ENCODE measurements at regions not wholly inside any gene's neighbourhood (a gene's known extent, or its start where the extent isn't known, plus 50 kb on each side); places are given as distances from the start of the nearest gene placed in this dataset.
A peak's percentile ranks its signal among the peaks of the same experiment; 100 is the strongest.

- no CpG with 5 or more reads among the region's 3 CpGs for WGBS (ENCODE audit: insufficient coverage, low lambda C conversion rate)
- Histone ChIP-seq H3K4me1 (ENCODE audit: control insufficient read depth, insufficient read depth, low read length) (no peaks in the 10 kb centered on the region), H3K9me3 (ENCODE audit: control insufficient read depth, low read depth, low read length) (no peaks in the 10 kb centered on the region), H3K27me3 (ENCODE audit: control insufficient read depth, insufficient read depth, low read length) (peaks cover 4% of the 10 kb centered on the region), H3K4me3 (ENCODE audit: low read length) (no peak overlapping the region), H3K27ac (ENCODE audit: low read length) (no peak overlapping the region), H3K36me3 (ENCODE audit: control insufficient read depth, insufficient read depth, low read length) (no peaks in the 10 kb centered on the region)
- no peak for DNase-seq
Observed at GRCh38 chr11:112725636-112726035, 235.6 kb upstream of the NCAM1 start.

GRCh38 chr11:112727341-112727841 is 233.8 kb upstream of the NCAM1 start:
- Histone ChIP-seq H3K27ac (ENCODE audit: low read length) (no peak overlapping the region), H3K4me3 (ENCODE audit: low read length) (no peak overlapping the region), H3K27me3 (ENCODE audit: control insufficient read depth, insufficient read depth, low read length) (peaks cover 4% of the 10 kb centered on the region), H3K4me1 (ENCODE audit: control insufficient read depth, insufficient read depth, low read length) (no peaks in the 10 kb centered on the region), H3K36me3 (ENCODE audit: control insufficient read depth, insufficient read depth, low read length) (no peaks in the 10 kb centered on the region), H3K9me3 (ENCODE audit: control insufficient read depth, low read depth, low read length) (no peaks in the 10 kb centered on the region)
- no CpG with 5 or more reads among the region's 3 CpGs for WGBS (ENCODE audit: insufficient coverage, low lambda C conversion rate)
- DNase-seq: no peak

- no peaks in the 10 kb centered on the region for H3K36me3 ChIP-seq (ENCODE audit: control insufficient read depth, insufficient read depth, low read length)
- no peaks in the 10 kb centered on the region for H3K9me3 ChIP-seq (ENCODE audit: control insufficient read depth, low read depth, low read length)
- peaks cover 4% of the 10 kb centered on the region for H3K27me3 ChIP-seq (ENCODE audit: control insufficient read depth, insufficient read depth, low read length)
- H3K4me3 ChIP-seq (ENCODE audit: low read length): no peak overlapping the region
- DNase-seq: no peak
- WGBS (ENCODE audit: insufficient coverage, low lambda C conversion rate): no CpG with 5 or more reads among the region's 2 CpGs
- H3K27ac ChIP-seq (ENCODE audit: low read length): no peak overlapping the region
- no peaks in the 10 kb centered on the region for H3K4me1 ChIP-seq (ENCODE audit: control insufficient read depth, insufficient read depth, low read length)
Observed at GRCh38 chr11:112728288-112728687, 232.9 kb upstream of the NCAM1 start.

- Histone ChIP-seq H3K4me1 (ENCODE audit: control insufficient read depth, insufficient read depth, low read length) (no peaks in the 10 kb centered on the region), H3K4me3 (ENCODE audit: low read length) (no peak overlapping the region), H3K36me3 (ENCODE audit: control insufficient read depth, insufficient read depth, low read length) (no peaks in the 10 kb centered on the region), H3K27ac (ENCODE audit: low read length) (no peak overlapping the region), H3K9me3 (ENCODE audit: control insufficient read depth, low read depth, low read length) (no peaks in the 10 kb centered on the region), H3K27me3 (ENCODE audit: control insufficient read depth, insufficient read depth, low read length) (peaks cover 4% of the 10 kb centered on the region)
- WGBS (ENCODE audit: insufficient coverage, low lambda C conversion rate): no CpG with 5 or more reads among the region's 4 CpGs
- DNase-seq: no peak
Observed at GRCh38 chr11:112728716-112729115, 232.5 kb upstream of the NCAM1 start.

- no CpG with 5 or more reads among the region's 5 CpGs for WGBS (ENCODE audit: insufficient coverage, low lambda C conversion rate)
- H3K36me3 ChIP-seq (ENCODE audit: control insufficient read depth, insufficient read depth, low read length): no peaks in the 10 kb centered on the region
- no peak overlapping the region for H3K27ac ChIP-seq (ENCODE audit: low read length)
- H3K9me3 ChIP-seq (ENCODE audit: control insufficient read depth, low read depth, low read length): no peaks in the 10 kb centered on the region
- H3K4me3 ChIP-seq (ENCODE audit: low read length): no peak overlapping the region
- DNase-seq: no peak
- H3K27me3 ChIP-seq (ENCODE audit: control insufficient read depth, insufficient read depth, low read length): peaks cover 4% of the 10 kb centered on the region
- no peaks in the 10 kb centered on the region for H3K4me1 ChIP-seq (ENCODE audit: control insufficient read depth, insufficient read depth, low read length)
Observed at GRCh38 chr11:112730591-112730990, 230.6 kb upstream of the NCAM1 start.

GRCh38 chr11:112731538-112731937 is 229.7 kb upstream of the NCAM1 start:
- H3K36me3 ChIP-seq (ENCODE audit: control insufficient read depth, insufficient read depth, low read length): no peaks in the 10 kb centered on the region
- WGBS (ENCODE audit: insufficient coverage, low lambda C conversion rate): no CpG with 5 or more reads among the region's 2 CpGs

GRCh38 chr11:112732031-112732430 is 229.2 kb upstream of the NCAM1 start:
- WGBS (ENCODE audit: insufficient coverage, low lambda C conversion rate): no CpG with 5 or more reads among the region's 4 CpGs
- H3K27ac ChIP-seq (ENCODE audit: low read length): no peak overlapping the region

More at GRCh38 chr11:112731538-112731937, 229.7 kb upstream of the NCAM1 start:
- Histone ChIP-seq H3K9me3 (ENCODE audit: control insufficient read depth, low read depth, low read length) (no peaks in the 10 kb centered on the region), H3K27me3 (ENCODE audit: control insufficient read depth, insufficient read depth, low read length) (peaks cover 2% of the 10 kb centered on the region), H3K4me1 (ENCODE audit: control insufficient read depth, insufficient read depth, low read length) (no peaks in the 10 kb centered on the region), H3K4me3 (ENCODE audit: low read length) (no peak overlapping the region), H3K27ac (ENCODE audit: low read length) (no peak overlapping the region)
- no peak for DNase-seq

GRCh38 chr11:112734207-112734606 is 227.0 kb upstream of the NCAM1 start:
- H3K4me3 ChIP-seq (ENCODE audit: low read length): no peak overlapping the region
- no peaks in the 10 kb centered on the region for H3K36me3 ChIP-seq (ENCODE audit: control insufficient read depth, insufficient read depth, low read length)
- no CpG with 5 or more reads among the region's 3 CpGs for WGBS (ENCODE audit: insufficient coverage, low lambda C conversion rate)
- no peaks in the 10 kb centered on the region for H3K4me1 ChIP-seq (ENCODE audit: control insufficient read depth, insufficient read depth, low read length)
- no peaks in the 10 kb centered on the region for H3K27me3 ChIP-seq (ENCODE audit: control insufficient read depth, insufficient read depth, low read length)
- H3K9me3 ChIP-seq (ENCODE audit: control insufficient read depth, low read depth, low read length): no peaks in the 10 kb centered on the region
- peak in 1 of 2 donors; percentile 9 for DNase-seq
- H3K27ac ChIP-seq (ENCODE audit: low read length): no peak overlapping the region

More at GRCh38 chr11:112732031-112732430, 229.2 kb upstream of the NCAM1 start:
- no peaks in the 10 kb centered on the region for H3K36me3 ChIP-seq (ENCODE audit: control insufficient read depth, insufficient read depth, low read length)
- H3K4me1 ChIP-seq (ENCODE audit: control insufficient read depth, insufficient read depth, low read length): no peaks in the 10 kb centered on the region
- H3K27me3 ChIP-seq (ENCODE audit: control insufficient read depth, insufficient read depth, low read length): peaks cover 2% of the 10 kb centered on the region
- DNase-seq: no peak
- H3K4me3 ChIP-seq (ENCODE audit: low read length): no peak overlapping the region
- H3K9me3 ChIP-seq (ENCODE audit: control insufficient read depth, low read depth, low read length): no peaks in the 10 kb centered on the region

GRCh38 chr11:112735470-112735869 is 225.8 kb upstream of the NCAM1 start:
- no peak for DNase-seq

GRCh38 chr11:112744041-112744440 is 217.2 kb upstream of the NCAM1 start:
- Histone ChIP-seq H3K4me3 (ENCODE audit: low read length) (no peak overlapping the region), H3K27me3 (ENCODE audit: control insufficient read depth, insufficient read depth, low read length) (peaks cover 8% of the 10 kb centered on the region), H3K9me3 (ENCODE audit: control insufficient read depth, low read depth, low read length) (no peaks in the 10 kb centered on the region), H3K27ac (ENCODE audit: low read length) (no peak overlapping the region), H3K36me3 (ENCODE audit: control insufficient read depth, insufficient read depth, low read length) (no peaks in the 10 kb centered on the region), H3K4me1 (ENCODE audit: control insufficient read depth, insufficient read depth, low read length) (no peaks in the 10 kb centered on the region)
- no CpG with 5 or more reads among the region's 2 CpGs for WGBS (ENCODE audit: insufficient coverage, low lambda C conversion rate)
- no peak for DNase-seq

More at GRCh38 chr11:112735470-112735869, 225.8 kb upstream of the NCAM1 start:
- WGBS (ENCODE audit: insufficient coverage, low lambda C conversion rate): no CpG with 5 or more reads among the region's 2 CpGs
- Histone ChIP-seq H3K27me3 (ENCODE audit: control insufficient read depth, insufficient read depth, low read length) (no peaks in the 10 kb centered on the region), H3K4me3 (ENCODE audit: low read length) (no peak overlapping the region), H3K36me3 (ENCODE audit: control insufficient read depth, insufficient read depth, low read length) (no peaks in the 10 kb centered on the region), H3K27ac (ENCODE audit: low read length) (no peak overlapping the region), H3K4me1 (ENCODE audit: control insufficient read depth, insufficient read depth, low read length) (no peaks in the 10 kb centered on the region), H3K9me3 (ENCODE audit: control insufficient read depth, low read depth, low read length) (no peaks in the 10 kb centered on the region)

GRCh38 chr11:112745973-112746372 is 215.2 kb upstream of the NCAM1 start:
- peaks cover 8% of the 10 kb centered on the region for H3K27me3 ChIP-seq (ENCODE audit: control insufficient read depth, insufficient read depth, low read length)
- no peaks in the 10 kb centered on the region for H3K36me3 ChIP-seq (ENCODE audit: control insufficient read depth, insufficient read depth, low read length)
- H3K4me3 ChIP-seq (ENCODE audit: low read length): no peak overlapping the region
- no peaks in the 10 kb centered on the region for H3K4me1 ChIP-seq (ENCODE audit: control insufficient read depth, insufficient read depth, low read length)
- no peaks in the 10 kb centered on the region for H3K9me3 ChIP-seq (ENCODE audit: control insufficient read depth, low read depth, low read length)
- DNase-seq: no peak
- WGBS (ENCODE audit: insufficient coverage, low lambda C conversion rate): 100% methylated on average over 1 of the region's 6 CpGs
- H3K27ac ChIP-seq (ENCODE audit: low read length): no peak overlapping the region

Data from large intestine (tissue), 3 donors.